ENCODE measurements at regions not wholly inside any gene's neighbourhood (a gene's known extent, or its start where the extent isn't known, plus 50 kb on each side); places are given as distances from the start of the nearest gene placed in this dataset.

GRCh38 chr18:45539491-45539891 is 75.8 kb upstream of the SLC14A2 start:
- Histone ChIP-seq H3K9me3 (no peaks in the 10 kb centered on the region), H3K27me3 (no peaks in the 10 kb centered on the region), H3K4me3 (ENCODE audit: low read depth, low read length) (no peak overlapping the region), H3K36me3 (no peaks in the 10 kb centered on the region), H3K4me1 (no peaks in the 10 kb centered on the region)
- no peak for DNase-seq
- TF ChIP-seq CTCF (IDR thresholded peaks at IDR 0.05; ENCODE audit: low read depth, low read length) = no peak

DNA sequence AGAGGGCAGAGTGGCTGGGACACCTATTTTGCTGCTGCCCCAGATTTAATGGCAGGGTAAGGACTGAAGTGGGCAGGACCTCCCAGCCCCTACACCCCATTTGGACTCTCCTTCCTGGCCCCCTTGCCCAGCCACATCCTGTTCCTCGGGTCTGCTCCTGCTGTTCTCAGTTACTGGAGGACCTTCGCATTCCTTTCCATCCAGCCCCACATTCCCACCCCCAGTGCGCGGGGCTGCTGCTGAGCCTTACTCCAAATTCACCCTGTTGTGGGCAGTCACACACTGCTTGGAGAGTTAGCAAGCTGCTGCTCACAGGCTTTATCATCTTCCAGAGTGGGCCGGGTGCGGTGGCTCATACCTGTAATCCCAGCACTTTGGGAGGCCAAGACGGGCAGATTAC is 75.2 kb upstream of the SLC14A2 start:
- Histone ChIP-seq H3K4me1 (no peaks in the 10 kb centered on the region), H3K36me3 (no peaks in the 10 kb centered on the region), H3K27me3 (no peaks in the 10 kb centered on the region), H3K9me3 (no peaks in the 10 kb centered on the region), H3K4me3 (ENCODE audit: low read depth, low read length) (no peak overlapping the region)
- no peak for TF ChIP-seq CTCF (IDR thresholded peaks at IDR 0.05; ENCODE audit: low read depth, low read length)
- DNase-seq = no peak

GRCh38 chr18:45541421-45541820 is 73.9 kb upstream of the SLC14A2 start:
- H3K4me3 ChIP-seq (ENCODE audit: low read depth, low read length) = no peak overlapping the region

DNA sequence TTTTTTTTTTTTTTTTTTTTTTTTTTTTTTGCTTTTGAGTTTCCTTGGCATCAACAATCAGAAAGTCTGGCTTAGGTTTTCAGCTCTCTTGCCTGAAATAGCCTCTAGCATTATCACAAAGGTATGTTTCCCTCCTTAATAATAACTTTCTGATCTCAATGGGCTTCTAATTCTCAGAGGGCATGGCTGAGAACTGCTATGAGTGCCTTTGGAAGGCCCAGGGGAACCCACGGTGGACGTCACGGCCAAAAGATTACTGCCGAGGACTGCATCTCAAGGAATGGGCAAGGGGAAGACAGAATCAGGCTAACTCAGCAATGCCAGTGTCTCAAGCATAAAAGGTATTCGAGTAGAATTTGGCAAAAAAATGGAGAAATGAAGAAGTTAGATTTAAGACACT is 73.2 kb upstream of the SLC14A2 start:
- no peaks in the 10 kb centered on the region for H3K36me3 ChIP-seq
- no peak for TF ChIP-seq CTCF (IDR thresholded peaks at IDR 0.05; ENCODE audit: low read depth, low read length)
- no peaks in the 10 kb centered on the region for H3K9me3 ChIP-seq
- no peak overlapping the region for H3K4me3 ChIP-seq (ENCODE audit: low read depth, low read length)
- no peaks in the 10 kb centered on the region for H3K27me3 ChIP-seq
- no peaks in the 10 kb centered on the region for H3K4me1 ChIP-seq
- no peak for DNase-seq

More at GRCh38 chr18:45541421-45541820, 73.9 kb upstream of the SLC14A2 start:
- Histone ChIP-seq H3K36me3 (no peaks in the 10 kb centered on the region), H3K9me3 (no peaks in the 10 kb centered on the region), H3K27me3 (no peaks in the 10 kb centered on the region), H3K4me1 (no peaks in the 10 kb centered on the region)
- DNase-seq = no peak
- no peak for TF ChIP-seq CTCF (IDR thresholded peaks at IDR 0.05; ENCODE audit: low read depth, low read length)

GRCh38 chr18:45547910-45548309 is 67.4 kb upstream of the SLC14A2 start:
- Histone ChIP-seq H3K4me3 (ENCODE audit: low read depth, low read length) (no peak overlapping the region), H3K4me1 (no peaks in the 10 kb centered on the region), H3K27me3 (no peaks in the 10 kb centered on the region), H3K36me3 (no peaks in the 10 kb centered on the region), H3K9me3 (no peaks in the 10 kb centered on the region)
- no peak for DNase-seq
- no peak for TF ChIP-seq CTCF (IDR thresholded peaks at IDR 0.05; ENCODE audit: low read depth, low read length)

GRCh38 chr18:45548614-45549013 is 66.7 kb upstream of the SLC14A2 start:
- TF ChIP-seq CTCF (IDR thresholded peaks at IDR 0.05; ENCODE audit: low read depth, low read length) = no peak
- Histone ChIP-seq H3K4me3 (ENCODE audit: low read depth, low read length) (no peak overlapping the region), H3K36me3 (no peaks in the 10 kb centered on the region), H3K27me3 (no peaks in the 10 kb centered on the region), H3K9me3 (no peaks in the 10 kb centered on the region), H3K4me1 (no peaks in the 10 kb centered on the region)
- no peak for DNase-seq

Data from BE2C (cell line).